ENCODE measurements at regions not wholly inside any gene's neighbourhood (a gene's known extent, or its start where the extent isn't known, plus 50 kb on each side); places are given as distances from the start of the nearest gene placed in this dataset.

- SMC1A ChIA-PET (ENCODE audit: uncharacterized antibody, unreplicated experiment), result no interaction called here
Observed at GRCh38 chr10:124332426-124332825, 86.3 kb downstream of the OAT start.

More at GRCh38 chr10:124332426-124332825, 86.3 kb downstream of the OAT start:
- Histone ChIP-seq H3K4me2 (ENCODE audit: control insufficient read depth, insufficient read depth) (no peak overlapping the region), H3K27ac (ENCODE audit: control insufficient read depth, insufficient read depth) (no peak overlapping the region), H3K4me3 (no peak overlapping the region), H3K27me3 (replicated peaks in 1 of 2; ENCODE audit: control insufficient read depth in 2 of 2, insufficient read depth in 2 of 2, low read length in 1 of 2) (no peaks in the 10 kb centered on the region), H4K20me1 (ENCODE audit: control insufficient read depth, insufficient read depth) (no peaks in the 10 kb centered on the region), H3K9me3 (replicated peaks; ENCODE audit: control insufficient read depth, insufficient read depth, low read length) (no peaks in the 10 kb centered on the region; the same call in 1 of the 3 replicates), H3K36me3 (ENCODE audit: control insufficient read depth in 2 of 2, insufficient read depth in 2 of 2, low read length in 1 of 2) (no peaks in the 10 kb centered on the region), H2AFZ (ENCODE audit: control insufficient read depth, low read depth, low read length) (no peak overlapping the region), H3K4me1 (ENCODE audit: control insufficient read depth, insufficient read depth, low read length) (no peaks in the 10 kb centered on the region), H3K9ac (ENCODE audit: control insufficient read depth, insufficient read depth, low read length) (no peak overlapping the region), H3K79me2 (ENCODE audit: control insufficient read depth, insufficient read depth, low read length) (no peaks in the 10 kb centered on the region)
- CTCF ChIA-PET, result no interaction called here
- intact Hi-C loops (cut with micrococcal nuclease; ENCODE audit: unreplicated experiment), result no loop called here
- ATAC-seq, result no peak
- no TSS peak for BruUV-seq (replicated peaks)
- no peak for TF ChIP-seq CTCF (IDR thresholded peaks at IDR 0.05 in 2 of 3, conservative IDR thresholded peaks at IDR 0.05 in 1 of 3; ENCODE audit: control insufficient read depth in 2 of 3, extremely low read depth in 1 of 3, insufficient read depth in 1 of 3, low read depth in 3 of 3, low read length in 3 of 3)
- no peak for TF ChIP-seq ETV6 (conservative IDR thresholded peaks at IDR 0.05 in 1 of 2, IDR thresholded peaks at IDR 0.05 in 1 of 2; ENCODE audit: borderline replicate concordance in 1 of 2, low read depth in 1 of 2)
- peak; percentile 55; the same call in 1 of the 2 replicates for TF ChIP-seq SPI1 (IDR thresholded peaks at IDR 0.05; ENCODE audit: borderline replicate concordance, insufficient read depth, low read depth, low read length)
- in situ Hi-C loops (cut with MboI), result no loop called here
- no peak for FAIRE-seq
- 0% methylated on average over 1 of the region's 1 CpG for WGBS (ENCODE audit: insufficient coverage, insufficient replicate concordance, low lambda C conversion rate, missing lambda C conversion rate)
- RAD21 ChIA-PET (ENCODE audit: unreplicated experiment), result no interaction called here
- DNase-seq (ENCODE audit: low read depth, low spot score), result no peak
- POLR2A ChIA-PET, result no interaction called here

Data from GM12878 (cell line).